ENCODE measurements at regions not wholly inside any gene's neighbourhood (a gene's known extent, or its start where the extent isn't known, plus 50 kb on each side); places are given as distances from the start of the nearest gene placed in this dataset.
A peak's percentile ranks its signal among the peaks of the same experiment; 100 is the strongest.

DNA sequence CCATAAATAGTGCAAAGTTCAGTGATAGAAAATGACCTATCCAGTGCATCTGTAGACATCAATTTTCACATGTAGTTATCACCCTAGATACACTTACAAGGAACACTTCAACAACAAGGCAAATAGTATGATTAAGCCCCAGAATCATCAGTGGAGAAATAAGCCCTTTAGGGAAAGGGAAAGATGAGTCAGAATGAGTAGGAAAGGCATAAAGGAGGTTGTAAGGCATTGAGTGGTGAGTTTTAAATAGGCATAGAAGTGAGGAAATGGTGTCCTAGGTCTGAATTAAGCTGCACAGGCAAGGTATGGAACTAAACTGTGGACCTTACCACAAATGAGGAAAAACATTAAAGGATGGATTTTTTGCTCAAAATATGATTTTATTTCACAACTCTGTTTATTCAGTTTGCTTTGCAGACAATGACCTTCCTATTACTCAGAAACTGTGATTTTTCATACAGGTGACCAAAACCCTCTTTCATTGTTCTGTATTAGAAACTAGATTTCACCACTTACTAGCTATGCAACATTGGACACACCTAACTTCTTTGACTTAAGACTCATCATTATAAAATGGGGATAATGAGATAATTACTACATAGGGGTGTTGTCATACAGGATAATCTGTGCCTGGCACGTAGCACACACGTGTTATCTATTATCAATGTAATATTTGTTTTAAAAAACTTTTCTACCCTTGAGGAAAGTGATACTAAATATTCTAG, 57.0 kb upstream of the MAP9 start:
- H3K4me2 ChIP-seq = no peak overlapping the region
- DNase-seq (ENCODE audit: low read depth in 1 of 2, low spot score in 1 of 2) (peak in 1 of 2 experiments; percentile 11), ATAC-seq (peak; percentile 44 to 62; a peak in 4 of 6 replicates), FAIRE-seq (no peak)
- H3K27ac ChIP-seq = no peak overlapping the region
- H3K9me3 ChIP-seq = no peaks in the 10 kb centered on the region
- ChIA-PET POLR2A (no interaction called here), CTCF (interaction anchor here (1.0 kb wide), 1 partner anchor 1611 kb away, joined by 3 read pairs; no protein-coding TSS in a partner anchor)
- 0 out of 3 replicates have a peak, but pooled peaks cover 2% of the 10 kb centered on the region for H3K4me1 ChIP-seq
- WGBS (ENCODE audit: missing lambda C conversion rate) = 27% methylated on average over 2 of the region's 2 CpGs
- TF ChIP-seq ZSCAN20 (CRISPR knock-in tag; IDR thresholded peaks at IDR 0.05) (no peak), HDAC2 (IDR thresholded peaks at IDR 0.05) (no peak), EHF (CRISPR knock-in tag; IDR thresholded peaks at IDR 0.05) (no peak), CBX8 (IDR thresholded peaks at IDR 0.05) (no peak), ZFP36 (IDR thresholded peaks at IDR 0.05; ENCODE audit: borderline replicate concordance, partially characterized antibody) (no peak), POLR2A (IDR thresholded peaks at IDR 0.05; ENCODE audit: low read length) (no peak), CHD4 (IDR thresholded peaks at IDR 0.05; ENCODE audit: borderline replicate concordance) (no peak), EP300 (IDR thresholded peaks at IDR 0.05) (no peak), KDM5A (IDR thresholded peaks at IDR 0.05) (no peak), EHMT2 (IDR thresholded peaks at IDR 0.05; ENCODE audit: low read depth) (no peak), POLR2AphosphoS2 (conservative IDR thresholded peaks at IDR 0.05; ENCODE audit: low read length) (no peak), FOXS1 (CRISPR knock-in tag; IDR thresholded peaks at IDR 0.05) (no peak), RAD21 (conservative IDR thresholded peaks at IDR 0.05 in 1 of 2, IDR thresholded peaks at IDR 0.05 in 1 of 2) (no peak), CEBPB (IDR thresholded peaks at IDR 0.05) (no peak), ZC3H11A (IDR thresholded peaks at IDR 0.05) (no peak)
- TF ChIP-seq, protein P1, sequence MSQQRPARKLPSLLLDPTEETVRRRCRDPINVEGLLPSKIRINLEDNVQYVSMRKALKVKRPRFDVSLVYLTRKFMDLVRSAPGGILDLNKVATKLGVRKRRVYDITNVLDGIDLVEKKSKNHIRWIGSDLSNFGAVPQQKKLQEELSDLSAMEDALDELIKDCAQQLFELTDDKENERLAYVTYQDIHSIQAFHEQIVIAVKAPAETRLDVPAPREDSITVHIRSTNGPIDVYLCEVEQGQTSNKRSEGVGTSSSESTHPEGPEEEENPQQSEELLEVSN (IDR thresholded peaks at IDR 0.05; ENCODE audit: borderline replicate concordance, low read depth) = no peak
- TF ChIP-seq, protein P2, sequence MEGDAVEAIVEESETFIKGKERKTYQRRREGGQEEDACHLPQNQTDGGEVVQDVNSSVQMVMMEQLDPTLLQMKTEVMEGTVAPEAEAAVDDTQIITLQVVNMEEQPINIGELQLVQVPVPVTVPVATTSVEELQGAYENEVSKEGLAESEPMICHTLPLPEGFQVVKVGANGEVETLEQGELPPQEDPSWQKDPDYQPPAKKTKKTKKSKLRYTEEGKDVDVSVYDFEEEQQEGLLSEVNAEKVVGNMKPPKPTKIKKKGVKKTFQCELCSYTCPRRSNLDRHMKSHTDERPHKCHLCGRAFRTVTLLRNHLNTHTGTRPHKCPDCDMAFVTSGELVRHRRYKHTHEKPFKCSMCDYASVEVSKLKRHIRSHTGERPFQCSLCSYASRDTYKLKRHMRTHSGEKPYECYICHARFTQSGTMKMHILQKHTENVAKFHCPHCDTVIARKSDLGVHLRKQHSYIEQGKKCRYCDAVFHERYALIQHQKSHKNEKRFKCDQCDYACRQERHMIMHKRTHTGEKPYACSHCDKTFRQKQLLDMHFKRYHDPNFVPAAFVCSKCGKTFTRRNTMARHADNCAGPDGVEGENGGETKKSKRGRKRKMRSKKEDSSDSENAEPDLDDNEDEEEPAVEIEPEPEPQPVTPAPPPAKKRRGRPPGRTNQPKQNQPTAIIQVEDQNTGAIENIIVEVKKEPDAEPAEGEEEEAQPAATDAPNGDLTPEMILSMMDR (IDR thresholded peaks at IDR 0.05) = no peak
- no peak overlapping the region for H3K4me3 ChIP-seq

GRCh38 chr4:155430895-155431795, 54.4 kb upstream of the MAP9 start:
- POLR2A ChIA-PET = no interaction called here
- ATAC-seq = no peak
- no peak for TF ChIP-seq ZC3H11A (IDR thresholded peaks at IDR 0.05)
- no peak for TF ChIP-seq TP53 (CRISPR knock-in tag; IDR thresholded peaks at IDR 0.05)
- TF ChIP-seq HOXA7 (CRISPR knock-in tag; IDR thresholded peaks at IDR 0.05) = no peak
- no peak for TF ChIP-seq RARB (CRISPR knock-in tag; IDR thresholded peaks at IDR 0.05)
- no peak for TF ChIP-seq REST (IDR thresholded peaks at IDR 0.05)
- TF ChIP-seq RAD21 (conservative IDR thresholded peaks at IDR 0.05 in 1 of 2, IDR thresholded peaks at IDR 0.05 in 1 of 2) = no peak
- TF ChIP-seq, protein P3, sequence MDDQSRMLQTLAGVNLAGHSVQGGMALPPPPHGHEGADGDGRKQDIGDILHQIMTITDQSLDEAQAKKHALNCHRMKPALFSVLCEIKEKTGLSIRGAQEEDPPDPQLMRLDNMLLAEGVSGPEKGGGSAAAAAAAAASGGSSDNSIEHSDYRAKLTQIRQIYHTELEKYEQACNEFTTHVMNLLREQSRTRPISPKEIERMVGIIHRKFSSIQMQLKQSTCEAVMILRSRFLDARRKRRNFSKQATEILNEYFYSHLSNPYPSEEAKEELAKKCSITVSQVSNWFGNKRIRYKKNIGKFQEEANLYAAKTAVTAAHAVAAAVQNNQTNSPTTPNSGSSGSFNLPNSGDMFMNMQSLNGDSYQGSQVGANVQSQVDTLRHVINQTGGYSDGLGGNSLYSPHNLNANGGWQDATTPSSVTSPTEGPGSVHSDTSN (IDR thresholded peaks at IDR 0.05) = no peak
- TF ChIP-seq CBX8 (IDR thresholded peaks at IDR 0.05) = no peak
- no peak for TF ChIP-seq SMC3 (IDR thresholded peaks at IDR 0.05)
- no peak for TF ChIP-seq BHLHE40 (IDR thresholded peaks at IDR 0.05; ENCODE audit: low read depth, low read length)
- TF ChIP-seq HOXB5 (CRISPR knock-in tag; IDR thresholded peaks at IDR 0.05) = no peak
- no peak for TF ChIP-seq GATA3 (IDR thresholded peaks at IDR 0.05; ENCODE audit: borderline replicate concordance)
- TF ChIP-seq CHD2 (IDR thresholded peaks at IDR 0.05; ENCODE audit: low read length, partially characterized antibody) = no peak
- no peak for TF ChIP-seq FOSB (CRISPR knock-in tag; IDR thresholded peaks at IDR 0.05)
- H3K27ac ChIP-seq = no peak overlapping the region
- H3K4me3 ChIP-seq = no peak overlapping the region
- no peaks in the 10 kb centered on the region for H3K9me3 ChIP-seq
- peaks cover 13% of the 10 kb centered on the region for H3K4me1 ChIP-seq
- no peak overlapping the region for H3K4me2 ChIP-seq
- no peak for FAIRE-seq
- CTCF ChIA-PET = interaction anchor here (0.6 to 1.1 kb wide), 2 partner anchors 9 to 355 kb away, joined by 3 to 4 read pairs; no protein-coding TSS in a partner anchor
- no peak for DNase-seq (ENCODE audit: low read depth in 1 of 2, low spot score in 1 of 2)
- 6% methylated on average over 2 of the region's 2 CpGs for WGBS (ENCODE audit: missing lambda C conversion rate)

Data from A549 (cell line).